ENCODE measurements at regions not wholly inside any gene's neighbourhood (a gene's known extent, or its start where the extent isn't known, plus 50 kb on each side); places are given as distances from the start of the nearest gene placed in this dataset.
A peak's percentile ranks its signal among the peaks of the same experiment; 100 is the strongest.

- DNase-seq: no peak
Observed at GRCh38 chr13:76036176-76036575, 400.0 kb downstream of the LMO7 start.

GRCh38 chr13:76035711-76036110 is 399.6 kb downstream of the LMO7 start:
- DNase-seq: no peak

DNA sequence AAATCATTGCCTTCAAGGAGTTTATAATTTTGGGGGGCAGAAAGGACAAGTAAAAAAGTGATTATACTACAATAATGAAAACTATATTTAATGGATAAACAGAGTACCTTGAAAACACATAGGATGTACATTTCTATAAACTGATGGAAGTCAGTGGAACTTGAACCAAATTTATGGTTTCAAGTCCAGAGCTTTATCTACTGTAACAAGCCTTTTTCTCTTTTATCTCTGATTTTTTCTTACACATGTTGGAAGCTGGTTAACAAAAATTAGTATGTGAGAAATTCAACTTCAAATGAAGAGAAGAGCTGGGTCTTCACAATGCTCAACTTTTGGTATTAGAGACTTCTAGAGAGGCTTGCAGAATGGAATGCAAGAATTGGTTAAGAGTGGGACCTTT is 393.6 kb downstream of the LMO7 start:
- DNase-seq: peak; percentile 85

GRCh38 chr13:76029088-76029487 is 393.0 kb downstream of the LMO7 start:
- DNase-seq: peak; percentile 97

- DNase-seq: no peak
Observed at GRCh38 chr13:76027131-76027530, 391.0 kb downstream of the LMO7 start.

DNA sequence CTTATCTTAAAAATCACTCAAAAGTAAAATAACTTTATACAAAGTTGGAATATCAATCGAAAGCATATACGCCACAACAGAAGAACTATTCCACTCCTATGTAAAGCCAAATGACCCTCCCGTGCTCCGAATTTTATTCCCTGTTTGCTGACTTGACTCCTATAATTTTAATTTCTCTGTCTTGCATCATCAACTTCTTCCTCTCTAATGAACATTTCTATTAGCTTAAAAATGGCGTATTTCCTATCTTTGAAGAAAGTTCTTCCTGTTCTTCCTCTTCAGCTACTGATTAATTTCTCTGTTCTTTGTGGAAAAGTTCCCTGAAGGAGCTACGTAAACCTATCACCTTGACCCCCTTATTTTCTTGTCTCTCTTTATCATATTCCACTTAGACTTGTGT is 389.3 kb downstream of the LMO7 start:
- no peak for DNase-seq

- DNase-seq: no peak
Observed at GRCh38 chr13:76024151-76024550, 388.0 kb downstream of the LMO7 start.

DNA sequence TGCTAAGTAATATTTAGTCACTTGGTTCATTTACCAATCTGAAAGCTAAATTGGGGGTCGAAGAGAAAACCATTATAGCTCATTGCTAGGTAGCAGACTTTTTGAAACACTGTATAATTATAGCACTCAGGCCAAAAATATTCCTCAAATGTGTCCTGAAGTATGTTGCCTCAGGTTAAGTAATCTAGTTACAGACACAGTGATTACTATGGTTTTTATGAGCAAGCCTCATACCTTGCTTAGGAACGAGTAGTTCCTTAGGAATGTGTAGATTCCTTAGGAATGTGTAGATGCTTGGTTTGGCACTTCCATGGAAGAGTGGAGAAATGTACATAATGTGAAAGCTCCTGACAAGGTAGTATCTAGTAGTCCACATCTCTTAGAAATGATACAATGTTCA is 387.5 kb downstream of the LMO7 start:
- no peak for DNase-seq

DNA sequence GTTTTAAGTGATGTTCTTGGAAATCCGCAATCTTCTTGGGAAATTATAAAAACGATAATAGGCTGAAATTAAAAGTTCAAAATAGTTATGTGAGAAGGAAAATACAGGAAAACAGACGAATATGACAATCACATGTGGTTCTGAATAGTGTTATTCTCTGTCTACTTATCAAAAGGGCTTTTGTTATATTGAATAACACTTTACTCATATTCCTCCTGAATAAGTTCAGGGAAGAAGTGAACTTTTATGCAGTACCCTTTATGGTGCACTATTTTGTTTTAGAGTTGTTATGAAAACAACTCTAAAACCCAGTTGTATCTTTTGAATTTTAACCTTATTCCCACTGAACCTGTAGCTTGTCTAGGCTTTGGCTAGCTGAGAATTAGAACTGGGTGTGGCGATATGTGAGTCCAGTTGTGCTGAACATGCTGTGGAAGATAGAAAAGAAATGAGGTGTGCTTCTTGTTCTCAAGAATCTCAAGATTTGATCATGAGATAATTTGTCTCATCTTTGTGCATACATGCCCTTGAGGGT is 384.4 kb downstream of the LMO7 start:
- no peak for DNase-seq

- DNase-seq: peak; percentile 11
Observed at GRCh38 chr13:76019421-76020044, 383.4 kb downstream of the LMO7 start.

- DNase-seq: no peak
Observed at GRCh38 chr13:76017861-76018556, 381.9 kb downstream of the LMO7 start.

- DNase-seq: peak; percentile 83
Observed at GRCh38 chr13:76016799-76017400, 380.8 kb downstream of the LMO7 start.

DNA sequence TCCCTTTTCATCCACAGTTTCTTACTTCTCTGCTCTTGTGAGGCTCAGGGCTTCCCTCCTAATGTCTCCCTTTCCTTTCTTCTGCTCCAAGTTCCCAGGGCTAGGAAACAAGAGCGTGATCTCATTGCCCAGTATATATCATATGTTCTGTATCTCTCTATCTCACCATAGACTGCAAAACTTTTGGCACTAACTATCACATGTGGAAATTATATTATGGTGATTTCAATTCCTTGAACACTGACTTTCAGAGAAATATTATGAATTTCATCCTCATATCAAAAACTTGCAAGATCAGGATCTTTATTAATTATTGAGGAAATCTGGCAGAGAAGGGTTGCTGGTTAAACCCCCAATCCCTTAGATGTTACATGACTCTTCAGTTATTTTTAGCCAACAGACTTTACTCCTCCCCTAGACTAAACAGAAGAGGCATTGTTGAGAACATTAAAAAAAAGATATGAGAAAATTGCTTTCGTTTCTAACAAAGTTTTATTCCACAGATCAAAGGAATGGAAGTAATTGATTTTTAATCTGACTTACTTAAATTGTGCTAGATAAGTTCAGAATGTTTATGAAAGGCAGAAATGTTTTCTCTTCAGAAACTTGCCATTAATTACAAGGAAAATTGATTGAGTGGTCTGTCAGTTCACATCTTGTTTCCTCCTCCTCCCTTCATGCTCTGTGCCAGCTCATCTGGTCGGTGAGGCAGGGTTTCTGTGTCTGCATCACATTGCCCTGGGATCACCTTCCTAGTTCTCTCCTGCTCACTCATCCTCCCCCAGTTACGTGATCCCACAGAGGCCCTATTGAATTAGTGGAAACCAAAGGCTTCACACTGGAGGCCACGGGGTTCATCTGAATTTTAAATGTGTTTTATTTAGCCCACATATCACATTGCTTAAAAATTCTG is 378.5 kb downstream of the LMO7 start:
- peak; percentile 33 for DNase-seq

DNA sequence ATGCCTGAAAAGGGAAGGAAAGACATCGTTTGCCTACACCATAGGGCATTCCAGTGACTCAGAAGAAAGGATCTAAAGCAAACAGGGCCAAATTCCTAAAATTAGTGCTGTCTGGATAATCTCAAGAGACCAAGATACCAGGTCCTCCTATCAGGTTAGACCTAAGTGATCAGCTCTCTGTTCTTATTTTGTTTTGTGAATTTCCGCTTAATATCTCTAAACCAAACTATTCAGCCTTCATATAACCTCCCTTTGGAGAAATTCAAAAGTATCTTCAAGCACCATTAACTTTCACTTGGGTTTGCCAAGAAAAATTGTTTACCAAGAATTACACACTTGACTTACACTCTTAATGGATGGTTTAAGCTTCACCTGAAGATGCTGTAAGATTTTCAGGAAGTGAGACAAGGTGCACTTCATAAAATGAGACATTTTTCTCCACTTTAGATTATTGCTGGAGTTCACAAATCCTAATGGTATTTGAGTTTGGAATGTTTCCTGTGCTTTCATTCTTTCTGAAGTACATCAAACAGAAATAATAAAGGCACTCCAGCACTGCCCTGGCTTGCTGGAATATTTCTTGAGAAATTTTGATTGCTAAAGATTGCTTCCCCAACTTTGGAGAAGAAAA is 376.1 kb downstream of the LMO7 start:
- no peak for DNase-seq

- peak; percentile 44 for DNase-seq
Observed at GRCh38 chr13:76009267-76009890, 373.2 kb downstream of the LMO7 start.

- no peak for DNase-seq
Observed at GRCh38 chr13:76004416-76004815, 368.3 kb downstream of the LMO7 start.

DNA sequence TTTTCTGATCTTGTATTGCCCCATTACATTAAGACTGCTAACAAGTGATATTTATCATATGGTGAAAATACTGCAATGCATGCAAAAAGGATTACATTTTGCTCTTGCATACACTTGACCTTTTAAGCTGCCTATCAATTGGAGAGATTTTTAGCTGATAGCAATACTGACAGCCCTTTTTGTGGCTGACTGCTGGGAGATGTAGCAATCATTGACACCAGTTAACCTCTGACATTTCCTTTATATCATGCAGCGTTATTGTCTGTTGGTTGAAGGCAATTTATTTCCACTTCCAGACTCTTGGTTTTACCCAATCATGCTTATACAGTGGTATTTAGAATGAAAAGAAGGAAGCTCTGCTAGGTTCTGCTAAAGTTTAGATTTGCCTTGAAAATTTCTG is 364.0 kb downstream of the LMO7 start:
- peak; percentile 72 for DNase-seq

- no peak for DNase-seq
Observed at GRCh38 chr13:75996582-75996981, 360.5 kb downstream of the LMO7 start.

GRCh38 chr13:75995966-75996365 is 359.8 kb downstream of the LMO7 start:
- DNase-seq: no peak

- no peak for DNase-seq
Observed at GRCh38 chr13:75993823-75994222, 357.7 kb downstream of the LMO7 start.

DNA sequence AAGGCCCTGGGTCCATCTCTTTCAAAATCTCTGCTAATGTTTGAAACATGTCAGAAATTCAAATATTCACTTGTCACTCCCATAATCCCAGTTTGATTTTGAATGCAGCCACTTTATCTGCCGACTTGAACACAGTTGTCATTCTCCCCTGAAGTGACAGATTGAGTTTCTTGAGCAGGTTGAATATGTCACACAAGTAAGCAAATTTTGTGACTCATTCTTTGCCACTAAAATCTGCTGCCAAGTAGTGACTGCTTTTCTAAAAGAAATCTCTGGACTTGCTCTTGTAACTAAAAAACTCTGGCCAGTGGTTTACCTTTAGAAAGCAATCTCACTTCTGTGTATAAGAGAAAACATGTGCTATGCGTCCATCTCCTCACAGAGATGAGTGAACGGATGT is 357.1 kb downstream of the LMO7 start:
- DNase-seq: no peak

DNA sequence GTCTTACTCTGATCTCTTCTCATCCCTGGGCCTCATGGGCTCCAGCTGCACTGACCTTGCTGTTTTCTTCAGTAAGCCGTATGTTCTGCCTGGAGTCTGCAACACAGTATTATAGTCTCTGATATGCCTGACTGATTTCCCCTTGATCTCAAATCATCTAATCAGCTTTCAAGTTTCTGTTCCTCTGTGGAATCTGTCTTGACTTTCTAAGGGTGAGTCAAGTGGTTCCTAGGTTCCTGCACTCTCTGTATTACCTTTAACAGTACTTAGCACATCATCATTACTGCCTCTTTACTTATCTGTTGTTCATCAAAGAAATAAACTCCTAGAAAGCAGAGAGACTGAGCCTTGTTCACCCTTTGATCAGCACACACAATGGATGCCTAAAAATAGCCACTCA is 350.7 kb downstream of the LMO7 start:
- no peak for DNase-seq
